AG09309 (cell line): ENCODE measurements at regions not wholly inside any gene's neighbourhood (a gene's known extent, or its start where the extent isn't known, plus 50 kb on each side); places are given as distances from the start of the nearest gene placed in this dataset.

ENCODE experiments used
- DNase-seq: peaks from one replicate; pipeline ENCODE4 v3.0.0-alpha.2; 2010; ENCODE audit warnings: low read depth
- H3K4me3 ChIP-seq: 2 replicates; pipeline ENCODE4 v1.5.1; 2011; ENCODE audit warnings: mild to moderate bottlenecking, low read depth, low read length, moderate library complexity; ENCODE audit not compliant: control insufficient read depth
- CTCF ChIP-seq: IDR thresholded peaks from 2 replicates; pipeline ENCODE4 v1.5.1; 2011; ENCODE audit warnings: mild to moderate bottlenecking, low read depth, low read length, inconsistent platforms; ENCODE audit not compliant: insufficient read depth, control insufficient read depth; ENCODE audit errors: missing control alignments

GRCh38 chr1:227429447-227430359 is 111.4 kb upstream of the CDC42BPA start:
- TF ChIP-seq CTCF = no peak
- DNase-seq = peak; percentile 11
- H3K4me3 ChIP-seq = no peak overlapping the region

DNA sequence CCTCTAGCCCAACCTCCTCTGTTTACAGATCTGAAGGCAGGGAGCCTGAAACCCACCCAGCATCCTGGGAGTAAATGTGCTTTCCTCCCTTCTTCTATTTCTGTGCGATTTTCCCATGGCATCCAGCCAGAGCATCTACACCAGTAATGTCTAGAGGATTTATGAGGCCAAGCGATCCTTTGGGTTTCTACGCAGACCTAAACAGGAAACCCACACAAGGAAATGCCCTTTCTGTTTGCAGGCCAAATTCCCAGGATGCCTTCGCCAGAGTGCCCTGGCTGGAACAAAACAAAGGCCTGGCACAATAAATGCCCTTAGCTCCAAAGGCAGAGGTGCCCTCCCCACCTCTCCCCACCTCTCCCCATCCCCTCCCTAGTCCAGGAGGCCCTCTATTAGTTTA is 110.5 kb upstream of the CDC42BPA start:
- no peak for TF ChIP-seq CTCF
- H3K4me3 ChIP-seq = no peak overlapping the region
- no peak for DNase-seq

DNA sequence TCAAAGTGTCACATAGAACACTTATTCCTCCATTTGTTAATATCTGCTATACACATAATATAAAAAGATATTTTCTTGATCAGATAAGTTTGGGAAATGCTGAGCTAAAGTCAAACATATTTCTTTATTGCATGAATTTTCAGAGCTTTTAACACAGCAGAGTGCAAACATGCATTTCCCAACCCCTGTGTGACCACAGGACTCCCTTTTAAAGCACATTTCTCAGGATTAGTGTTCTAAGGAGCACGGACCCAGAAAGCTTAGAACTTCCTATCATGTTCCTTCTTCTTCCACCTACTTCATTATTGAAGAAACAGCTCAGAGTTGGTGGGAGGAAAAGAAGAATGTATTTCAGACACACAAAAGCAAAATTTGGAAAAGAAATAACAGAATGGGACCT is 109.1 kb upstream of the CDC42BPA start:
- no peak for DNase-seq
- H3K4me3 ChIP-seq = no peak overlapping the region
- no peak for TF ChIP-seq CTCF

- DNase-seq = no peak
- no peak overlapping the region for H3K4me3 ChIP-seq
- no peak for TF ChIP-seq CTCF
These were observed 106.7 kb upstream of the CDC42BPA start for GRCh38 chr1:227424953-227425352.

- DNase-seq = no peak
- no peak overlapping the region for H3K4me3 ChIP-seq
- no peak for TF ChIP-seq CTCF
These were observed 105.9 kb upstream of the CDC42BPA start for GRCh38 chr1:227424159-227424680.

GRCh38 chr1:227422581-227422980 is 104.3 kb upstream of the CDC42BPA start:
- no peak for DNase-seq
- TF ChIP-seq CTCF = no peak
- H3K4me3 ChIP-seq = no peak overlapping the region
